ENCODE measurements at regions not wholly inside any gene's neighbourhood (a gene's known extent, or its start where the extent isn't known, plus 50 kb on each side); places are given as distances from the start of the nearest gene placed in this dataset.
A peak's percentile ranks its signal among the peaks of the same experiment; 100 is the strongest.

DNA sequence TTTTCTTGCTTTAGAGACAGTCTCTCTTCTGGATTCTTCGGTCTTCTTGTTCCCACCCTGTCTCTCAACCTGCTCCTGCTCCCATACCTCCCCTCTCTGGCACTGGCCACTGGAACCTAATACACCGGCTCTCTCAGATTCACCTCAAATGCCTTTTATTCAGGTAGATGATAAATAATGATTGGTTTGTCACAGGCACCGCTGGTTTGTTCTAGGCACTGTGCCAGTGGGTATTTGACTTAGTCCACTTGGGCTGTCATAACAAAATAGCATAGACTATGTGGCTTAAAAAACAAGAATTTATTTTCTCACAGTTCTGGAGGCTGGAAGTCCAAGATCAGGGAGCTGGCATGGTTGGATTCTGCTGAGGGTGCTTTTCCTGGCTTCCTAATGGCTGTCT is 278.2 kb upstream of the STT3B start:
- no peak for DNase-seq

DNA sequence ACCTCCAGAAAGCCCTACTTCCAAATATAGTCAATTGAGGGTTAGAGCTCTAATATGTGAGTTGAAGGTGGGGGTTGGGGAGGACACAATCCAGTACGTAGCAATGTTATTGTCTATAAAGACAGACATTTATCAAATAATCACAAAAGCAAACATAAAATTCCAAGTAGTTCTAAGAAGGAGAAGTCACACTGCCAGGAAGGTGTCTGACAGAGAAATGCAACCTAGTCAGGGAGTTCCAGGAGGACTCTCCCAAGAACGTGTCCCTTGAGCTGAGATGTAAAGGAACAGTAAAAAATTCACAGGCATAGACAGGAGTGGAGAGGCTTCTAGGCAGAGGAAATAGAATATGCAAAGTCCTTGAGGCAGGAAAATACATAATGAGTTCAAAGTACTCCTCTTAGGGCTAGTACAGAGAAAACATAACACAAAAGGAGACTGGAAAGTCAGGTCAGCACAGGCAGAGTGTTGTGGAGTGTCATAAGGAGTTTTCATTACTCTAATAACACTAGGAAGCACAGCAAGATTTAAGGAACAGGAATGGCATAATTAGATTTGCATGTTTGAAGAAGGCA is 277.6 kb upstream of the STT3B start:
- no peak for DNase-seq

GRCh38 chr3:31262201-31262600 is 270.5 kb upstream of the STT3B start:
- no peak for DNase-seq

- DNase-seq, result no peak
Observed at GRCh38 chr3:31263897-31264296, 268.8 kb upstream of the STT3B start.

DNA sequence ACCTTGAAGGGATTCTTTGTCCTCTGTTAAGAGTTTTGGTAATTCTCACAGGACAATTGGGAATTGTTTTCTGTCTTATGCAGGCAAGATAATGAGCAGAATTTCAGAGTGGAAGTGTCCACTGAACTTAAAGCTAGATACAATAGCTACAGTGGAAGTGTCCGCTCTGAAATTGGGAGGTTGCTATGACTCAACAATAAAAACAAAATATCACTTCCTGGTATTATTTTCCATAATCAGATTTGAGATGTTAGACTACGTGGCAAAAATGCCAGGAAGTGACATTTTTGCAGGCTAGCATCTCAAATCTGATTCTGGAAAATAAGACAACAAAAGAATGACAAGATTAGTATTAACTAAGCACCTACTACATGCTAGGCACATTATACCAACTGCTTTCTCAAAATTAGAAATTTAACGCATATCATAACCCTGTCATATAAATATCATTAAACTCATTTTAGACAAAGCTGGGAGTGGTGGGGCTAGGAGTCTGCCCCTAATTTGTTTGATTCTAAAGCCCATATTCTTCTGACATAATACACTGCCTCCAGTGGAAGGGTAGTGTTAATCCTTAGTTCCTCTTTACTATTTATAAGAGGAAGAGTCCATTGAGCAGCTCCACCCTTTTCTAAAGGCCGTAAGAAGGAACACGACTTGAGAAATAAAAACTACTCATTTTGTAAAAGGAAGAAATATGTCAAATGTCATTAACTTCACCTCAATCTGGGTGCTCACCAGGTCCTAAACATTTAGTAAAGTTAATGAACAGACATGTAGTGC is 266.9 kb upstream of the STT3B start:
- no peak for DNase-seq

DNA sequence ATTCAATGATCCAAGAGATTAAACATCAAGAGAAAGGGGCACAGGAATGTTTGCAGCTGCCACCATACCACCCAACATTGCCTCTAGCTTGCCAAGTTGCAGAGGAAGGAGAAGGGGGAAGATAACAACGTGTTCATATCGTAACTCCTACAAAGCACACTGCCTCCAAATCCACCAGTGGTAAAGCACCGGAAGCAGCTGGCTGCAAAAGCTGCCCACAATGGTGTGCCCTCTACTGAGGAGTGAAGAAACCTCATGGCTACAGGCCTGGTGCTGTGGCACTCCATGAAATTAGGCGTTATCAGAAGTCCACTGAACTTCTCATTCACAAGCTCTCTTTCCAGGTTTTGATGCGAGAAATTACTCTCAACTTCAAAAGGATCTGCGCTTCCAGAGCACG is 263.9 kb upstream of the STT3B start:
- DNase-seq, result no peak

DNA sequence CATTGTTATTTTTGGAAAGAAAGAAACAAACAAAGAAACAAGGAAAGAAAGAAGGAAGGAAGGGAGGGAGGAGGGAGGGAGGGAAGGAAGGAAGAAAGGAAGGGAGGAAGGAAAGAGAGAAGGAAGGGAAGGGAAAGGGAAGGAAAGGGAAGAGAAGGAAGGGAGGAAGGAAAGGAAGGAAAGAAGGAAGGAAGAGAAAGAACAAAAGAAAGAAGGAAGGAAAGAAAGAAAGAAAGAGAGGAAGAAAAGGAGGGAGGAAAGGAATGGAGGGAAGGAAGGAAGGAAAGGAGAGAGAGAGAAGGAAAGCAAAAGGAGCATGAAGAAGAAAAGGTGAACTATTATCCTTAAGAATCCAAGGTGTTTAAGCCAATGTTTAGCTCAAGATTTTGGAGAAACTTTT is 262.7 kb upstream of the STT3B start:
- DNase-seq, result no peak

DNA sequence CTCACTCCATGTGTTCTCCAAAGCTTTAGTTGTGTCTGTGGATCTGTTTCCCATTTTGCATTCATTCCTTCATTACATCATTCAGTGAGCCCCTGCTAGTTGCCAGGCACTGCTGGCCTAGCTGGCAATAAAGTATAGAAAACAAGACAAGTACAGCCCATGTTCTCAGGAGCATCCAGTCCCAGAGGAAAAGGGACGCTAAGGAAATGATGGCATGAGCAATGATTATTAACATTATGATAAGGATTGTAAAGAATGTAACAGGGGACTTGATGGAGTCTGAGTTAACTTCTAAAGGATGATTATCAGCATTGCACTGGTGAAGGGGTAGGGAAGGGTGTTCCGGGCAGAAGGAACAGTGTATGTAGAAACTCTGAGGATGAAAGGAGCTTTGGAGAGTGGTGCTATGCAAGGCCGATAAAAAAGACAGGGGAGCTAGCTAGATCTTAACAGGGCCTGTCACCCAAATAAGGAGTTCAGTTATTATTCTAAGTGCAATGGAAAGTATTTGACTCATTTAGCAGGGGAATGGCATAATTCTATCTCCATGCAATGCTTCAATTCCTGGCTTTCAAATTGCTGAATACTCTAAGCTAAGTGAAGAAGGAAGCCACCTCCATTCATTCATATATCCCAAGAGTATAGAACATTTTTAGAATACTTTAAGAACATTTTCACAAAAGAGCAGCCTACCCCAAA is 258.2 kb upstream of the STT3B start:
- DNase-seq, result no peak

- no peak for DNase-seq
Observed at GRCh38 chr3:31275038-31275572, 257.6 kb upstream of the STT3B start.

DNA sequence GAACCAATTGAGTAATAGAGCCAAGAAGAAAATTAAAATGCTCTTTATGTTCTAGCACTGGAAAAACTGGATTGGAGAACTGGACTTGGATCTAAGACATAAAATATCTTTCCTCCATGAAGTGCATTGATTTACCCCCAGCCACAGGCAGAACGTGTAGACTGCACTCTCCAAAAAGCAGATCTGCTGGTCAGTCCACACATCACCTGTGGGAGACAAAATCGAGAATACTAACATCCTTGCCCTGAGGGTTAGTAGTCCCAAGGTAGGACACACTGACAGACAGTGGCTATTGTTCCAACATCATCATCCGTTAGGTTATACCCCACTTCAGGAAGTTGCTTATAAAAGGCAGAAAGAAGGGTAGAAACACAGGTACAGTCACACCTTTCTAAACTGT is 257.1 kb upstream of the STT3B start:
- no peak for DNase-seq

- no peak for DNase-seq
Observed at GRCh38 chr3:31277582-31277981, 255.1 kb upstream of the STT3B start.

GRCh38 chr3:31278532-31278931 is 254.2 kb upstream of the STT3B start:
- DNase-seq, result no peak

DNA sequence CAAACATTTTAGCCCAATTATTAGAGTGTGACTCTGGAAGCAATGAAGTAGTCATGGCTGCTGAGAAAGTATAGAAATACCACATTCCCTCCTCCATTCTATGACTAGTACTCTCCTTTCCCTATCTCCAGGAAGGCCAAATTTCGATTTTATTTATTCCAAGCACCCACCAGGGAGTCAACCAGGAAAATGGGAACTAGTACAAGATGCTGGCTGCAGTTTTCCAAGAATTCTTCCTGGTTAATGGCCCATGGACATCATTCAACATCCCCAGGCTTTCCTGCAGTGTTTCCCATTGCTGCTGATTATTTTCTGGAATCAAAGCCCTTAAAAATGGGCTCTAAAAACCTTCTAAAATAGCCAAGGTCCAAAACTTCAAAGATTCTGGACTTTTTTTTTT is 247.9 kb upstream of the STT3B start:
- no peak for DNase-seq

GRCh38 chr3:31285833-31286486 is 246.8 kb upstream of the STT3B start:
- DNase-seq, result no peak

DNA sequence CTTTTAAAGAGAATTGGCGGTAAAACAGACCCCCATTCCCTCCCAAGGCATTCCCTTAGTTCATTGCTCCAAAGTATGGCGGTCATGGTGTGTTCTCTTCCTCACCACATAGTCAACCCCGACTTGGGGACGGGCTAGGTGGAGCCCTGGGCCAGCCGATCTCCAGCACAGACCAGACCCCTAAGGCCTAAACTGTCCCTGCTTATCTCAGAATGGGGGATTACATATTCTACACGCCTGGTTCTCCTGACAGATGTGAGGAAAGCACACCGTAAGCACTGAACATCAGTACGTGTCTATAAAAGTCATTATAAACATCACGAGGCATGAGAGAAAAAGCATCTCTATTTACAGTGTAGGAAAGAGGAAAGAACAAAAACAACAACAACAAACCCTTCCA is 244.5 kb upstream of the STT3B start:
- DNase-seq, result no peak

- peak; percentile 7 for DNase-seq
Observed at GRCh38 chr3:31288641-31289100, 244.1 kb upstream of the STT3B start.

DNA sequence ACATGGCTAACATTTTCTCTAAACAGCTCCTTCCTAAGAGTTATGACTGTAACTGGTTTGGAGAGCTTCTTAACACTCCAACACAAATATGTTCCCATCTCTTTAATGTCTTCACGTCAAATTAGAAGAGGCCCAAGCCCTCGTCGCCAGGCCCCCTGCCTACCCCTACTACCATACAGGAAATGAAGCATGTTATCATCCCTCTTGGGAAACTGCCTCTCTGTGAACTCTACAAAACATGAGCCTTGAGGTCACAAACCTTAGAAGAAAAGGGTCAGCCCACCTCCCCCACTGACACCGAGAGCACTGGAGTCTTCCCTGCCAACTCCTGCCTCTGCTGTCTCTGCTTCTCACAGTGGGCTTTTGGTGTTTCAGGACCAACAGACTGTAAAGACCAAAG is 243.1 kb upstream of the STT3B start:
- DNase-seq, result no peak

- no peak for DNase-seq
Observed at GRCh38 chr3:31290046-31290445, 242.7 kb upstream of the STT3B start.

DNA sequence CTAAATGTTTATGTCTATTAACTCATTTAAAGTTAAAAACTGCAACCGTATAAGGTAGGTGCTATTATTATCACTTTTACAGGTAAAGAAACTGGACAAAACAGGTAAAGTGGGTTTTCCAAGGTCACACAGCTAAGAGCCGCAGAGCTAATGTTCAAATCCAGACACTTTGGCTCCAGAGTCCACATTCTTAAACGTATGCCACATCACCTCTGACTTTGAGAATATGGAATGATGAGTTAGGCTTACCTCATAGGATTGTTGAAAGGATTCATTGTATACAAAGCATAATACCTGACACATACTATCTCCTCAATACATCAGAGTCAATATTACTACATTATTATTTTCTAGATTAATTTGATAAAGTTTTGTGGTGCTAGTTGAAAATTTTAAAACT is 240.9 kb upstream of the STT3B start:
- DNase-seq, result no peak

GRCh38 chr3:31294430-31295149 is 238.1 kb upstream of the STT3B start:
- no peak for DNase-seq

DNA sequence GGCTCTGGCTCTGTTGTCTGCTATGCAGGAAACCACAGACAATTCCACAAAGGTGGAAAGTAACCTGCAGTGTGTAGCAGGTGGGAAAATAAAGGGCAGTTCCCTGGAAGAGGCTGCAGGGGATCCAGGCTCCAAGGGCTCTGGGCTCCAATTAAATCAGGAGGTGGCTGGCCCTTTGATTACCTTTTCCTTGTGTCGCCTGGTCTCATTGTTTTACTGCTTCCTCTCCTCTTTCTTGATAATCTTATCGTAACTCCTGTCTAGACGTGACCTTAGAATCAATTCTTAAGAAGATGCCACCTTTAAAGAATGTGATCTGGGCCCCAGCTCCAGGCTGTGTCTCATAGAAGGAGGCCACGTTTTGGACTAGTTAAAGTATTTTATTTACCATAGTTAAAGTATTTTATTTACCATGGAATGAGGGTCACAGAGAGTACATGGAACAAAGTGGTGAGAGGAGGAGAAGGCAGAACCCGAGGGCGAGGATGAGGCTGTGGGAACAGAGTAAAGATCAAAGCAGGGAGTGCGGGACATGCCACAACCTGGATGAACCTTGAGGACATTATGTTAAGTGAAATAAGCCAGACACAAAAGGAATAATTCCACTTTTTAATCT is 237.5 kb upstream of the STT3B start:
- DNase-seq, result no peak

GRCh38 chr3:31297726-31298298 is 234.9 kb upstream of the STT3B start:
- no peak for DNase-seq
